ENCODE measurements at regions not wholly inside any gene's neighbourhood (a gene's known extent, or its start where the extent isn't known, plus 50 kb on each side); places are given as distances from the start of the nearest gene placed in this dataset.
A peak's percentile ranks its signal among the peaks of the same experiment; 100 is the strongest.

DNA sequence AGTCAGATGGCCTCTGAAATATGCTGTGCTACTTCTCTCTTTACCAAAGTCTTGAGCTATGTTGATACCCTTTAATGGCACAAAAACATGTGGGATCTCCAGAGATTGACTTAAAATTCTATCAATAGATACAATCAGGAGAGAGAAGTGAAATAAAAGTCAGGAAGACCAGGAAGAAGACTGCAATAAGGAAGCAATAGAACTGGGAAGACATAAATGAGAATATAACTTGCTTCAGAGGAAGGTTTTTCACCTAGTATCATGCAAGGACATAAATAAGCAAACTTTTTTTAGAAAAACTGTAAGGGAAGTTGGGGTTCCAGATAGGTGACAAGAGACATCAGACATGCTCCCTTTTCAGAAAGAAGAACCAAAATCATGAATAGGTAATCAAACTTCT lies 227.3 kb downstream of the XPNPEP1 start:
- no peak for DNase-seq (ENCODE audit: low read depth)
- no peak overlapping the region for H3K4me3 ChIP-seq (ENCODE audit: low read depth, low read length)
- TF ChIP-seq, protein P1, sequence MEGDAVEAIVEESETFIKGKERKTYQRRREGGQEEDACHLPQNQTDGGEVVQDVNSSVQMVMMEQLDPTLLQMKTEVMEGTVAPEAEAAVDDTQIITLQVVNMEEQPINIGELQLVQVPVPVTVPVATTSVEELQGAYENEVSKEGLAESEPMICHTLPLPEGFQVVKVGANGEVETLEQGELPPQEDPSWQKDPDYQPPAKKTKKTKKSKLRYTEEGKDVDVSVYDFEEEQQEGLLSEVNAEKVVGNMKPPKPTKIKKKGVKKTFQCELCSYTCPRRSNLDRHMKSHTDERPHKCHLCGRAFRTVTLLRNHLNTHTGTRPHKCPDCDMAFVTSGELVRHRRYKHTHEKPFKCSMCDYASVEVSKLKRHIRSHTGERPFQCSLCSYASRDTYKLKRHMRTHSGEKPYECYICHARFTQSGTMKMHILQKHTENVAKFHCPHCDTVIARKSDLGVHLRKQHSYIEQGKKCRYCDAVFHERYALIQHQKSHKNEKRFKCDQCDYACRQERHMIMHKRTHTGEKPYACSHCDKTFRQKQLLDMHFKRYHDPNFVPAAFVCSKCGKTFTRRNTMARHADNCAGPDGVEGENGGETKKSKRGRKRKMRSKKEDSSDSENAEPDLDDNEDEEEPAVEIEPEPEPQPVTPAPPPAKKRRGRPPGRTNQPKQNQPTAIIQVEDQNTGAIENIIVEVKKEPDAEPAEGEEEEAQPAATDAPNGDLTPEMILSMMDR (IDR thresholded peaks at IDR 0.05; ENCODE audit: insufficient read depth, low read depth, low read length), result no peak

DNA sequence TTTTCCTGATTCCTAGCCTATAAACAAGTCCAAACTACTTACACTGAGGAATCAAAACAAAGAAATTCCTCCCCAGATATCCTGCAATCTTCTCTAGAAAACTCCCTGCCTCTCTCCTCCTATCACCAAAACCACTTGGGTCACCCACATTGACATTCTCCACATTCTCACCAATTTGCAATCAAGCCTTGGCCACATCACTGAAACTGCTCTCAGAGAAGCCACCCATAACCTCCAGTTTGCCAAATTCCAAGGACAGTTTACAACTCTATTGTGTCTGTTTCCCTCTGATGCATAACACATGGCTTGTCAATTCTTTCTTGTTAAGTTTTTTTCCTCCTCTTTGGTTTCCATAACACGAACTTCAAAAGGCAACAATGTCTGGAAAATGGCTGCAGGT lies 233.5 kb downstream of the XPNPEP1 start:
- no peak overlapping the region for H3K4me3 ChIP-seq (ENCODE audit: low read depth, low read length)
- TF ChIP-seq, protein P1 (IDR thresholded peaks at IDR 0.05; ENCODE audit: insufficient read depth, low read depth, low read length), result no peak
- DNase-seq (ENCODE audit: low read depth), result peak; percentile 84

DNA sequence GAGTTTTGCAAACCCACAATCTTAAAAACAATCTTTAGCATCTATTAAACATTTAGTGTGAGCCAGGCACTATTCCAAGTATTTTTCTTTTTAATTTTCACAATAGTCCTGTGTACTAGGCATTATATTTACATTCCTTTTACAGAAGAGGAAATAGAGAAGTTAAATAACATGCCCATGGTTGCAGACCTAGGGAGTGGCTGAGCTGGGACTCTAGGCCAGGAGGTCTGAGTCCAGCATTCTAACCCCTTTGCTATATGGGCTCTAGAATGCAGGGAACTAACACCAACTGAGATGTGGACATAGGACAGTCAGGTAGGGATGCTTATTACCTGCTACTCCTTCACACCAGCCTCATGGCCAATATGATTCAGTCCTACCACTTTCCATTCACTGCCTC lies 243.8 kb downstream of the XPNPEP1 start:
- TF ChIP-seq, protein P1 (IDR thresholded peaks at IDR 0.05; ENCODE audit: insufficient read depth, low read depth, low read length), result no peak
- H3K4me3 ChIP-seq (ENCODE audit: low read depth, low read length), result no peak overlapping the region
- DNase-seq (ENCODE audit: low read depth), result peak; percentile 63

DNA sequence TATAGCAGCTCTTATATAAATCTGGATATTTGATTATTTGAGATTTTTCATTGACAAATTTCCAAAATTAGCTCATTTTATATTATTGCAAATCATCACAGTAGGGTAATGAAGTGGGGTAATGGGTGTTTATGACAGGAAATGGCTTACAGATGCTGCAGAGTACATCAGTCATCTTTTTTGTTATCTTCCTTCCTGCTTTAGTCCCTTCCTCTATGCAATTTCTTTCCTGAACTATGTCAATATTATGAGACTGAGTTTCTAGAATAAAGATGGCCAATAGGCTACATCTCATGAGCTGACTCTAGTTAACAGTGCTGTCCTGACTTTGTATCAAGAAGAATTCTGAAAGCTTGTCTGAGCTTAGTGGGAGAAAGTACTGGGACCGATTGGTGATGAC lies 244.5 kb downstream of the XPNPEP1 start:
- TF ChIP-seq, protein P1 (IDR thresholded peaks at IDR 0.05; ENCODE audit: insufficient read depth, low read depth, low read length), result no peak
- DNase-seq (ENCODE audit: low read depth), result no peak
- H3K4me3 ChIP-seq (ENCODE audit: low read depth, low read length), result no peak overlapping the region

DNA sequence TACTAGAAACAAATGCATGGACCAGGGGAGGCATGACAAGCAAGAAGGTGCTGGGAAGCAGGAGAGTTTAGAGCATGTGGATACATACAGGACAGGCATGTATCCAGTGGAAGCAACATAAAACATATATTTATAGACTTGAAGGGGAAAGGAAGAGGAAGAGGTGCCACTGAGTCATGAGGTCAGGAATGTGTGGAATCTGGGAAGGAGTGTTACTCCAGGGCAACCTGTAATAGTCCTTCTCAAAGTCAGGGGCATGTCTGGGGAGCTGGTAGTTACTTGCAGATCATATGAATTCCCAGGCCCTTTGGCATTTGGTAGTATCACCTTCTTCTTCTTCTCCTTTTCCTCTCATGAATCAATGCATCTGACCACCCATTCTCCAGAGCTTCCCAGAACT lies 246.6 kb downstream of the XPNPEP1 start:
- DNase-seq (ENCODE audit: low read depth), result no peak
- no peak overlapping the region for H3K4me3 ChIP-seq (ENCODE audit: low read depth, low read length)
- TF ChIP-seq, protein P1 (IDR thresholded peaks at IDR 0.05; ENCODE audit: insufficient read depth, low read depth, low read length), result no peak

DNA sequence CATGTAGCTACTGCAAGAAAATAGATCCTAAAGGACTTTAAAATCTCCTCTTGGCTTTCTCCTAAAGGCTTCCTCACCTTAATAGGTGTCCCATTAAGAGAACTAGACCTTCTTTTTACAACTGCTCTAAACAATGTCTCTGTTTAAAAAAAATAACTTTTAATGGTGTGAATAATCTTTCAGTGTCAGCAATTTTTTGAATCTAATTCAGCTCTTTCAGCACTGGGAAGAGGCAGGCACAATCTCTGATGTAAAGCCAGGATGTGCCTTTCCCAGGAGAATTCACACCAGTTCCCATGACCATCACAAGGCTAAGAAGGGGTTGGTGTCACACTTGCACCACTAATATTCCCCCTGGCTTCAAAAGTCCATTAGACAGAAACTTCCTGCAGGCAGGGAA lies 254.6 kb downstream of the XPNPEP1 start:
- no peak overlapping the region for H3K4me3 ChIP-seq (ENCODE audit: low read depth, low read length)
- TF ChIP-seq, protein P1 (IDR thresholded peaks at IDR 0.05; ENCODE audit: insufficient read depth, low read depth, low read length), result no peak
- DNase-seq (ENCODE audit: low read depth), result no peak

DNA sequence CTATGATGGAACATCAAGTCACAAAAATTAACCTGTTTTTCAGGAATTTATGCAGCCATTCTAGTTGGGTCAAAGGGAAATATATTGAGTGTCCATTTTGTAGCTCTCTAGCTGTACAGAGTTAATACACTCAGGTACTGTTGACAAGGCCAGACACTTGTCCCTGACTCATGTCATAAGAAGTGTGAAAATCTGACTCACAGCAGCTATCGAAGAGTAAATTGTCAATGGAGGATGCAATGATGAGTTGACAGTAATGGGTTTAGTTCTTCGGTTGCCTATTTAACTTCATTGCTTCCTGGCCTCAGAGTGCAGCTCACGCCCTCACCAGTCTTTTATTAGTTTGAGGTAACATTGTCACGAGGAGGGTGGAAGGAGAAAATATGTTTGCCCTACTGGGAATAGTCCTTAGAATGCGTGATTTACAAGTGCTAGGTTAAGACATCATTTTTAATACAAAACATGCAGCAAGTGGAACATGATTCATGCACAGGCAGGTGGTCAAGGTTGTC lies 255.1 kb downstream of the XPNPEP1 start:
- DNase-seq (ENCODE audit: low read depth), result no peak
- TF ChIP-seq, protein P1 (IDR thresholded peaks at IDR 0.05; ENCODE audit: insufficient read depth, low read depth, low read length), result no peak
- H3K4me3 ChIP-seq (ENCODE audit: low read depth, low read length), result no peak overlapping the region

Measured in fibroblast of villous mesenchyme (primary cell).